Uterus (tissue), 2 donors: ENCODE measurements at regions not wholly inside any gene's neighbourhood (a gene's known extent, or its start where the extent isn't known, plus 50 kb on each side); places are given as distances from the start of the nearest gene placed in this dataset.

Source experiments
- CTCF ChIP-seq, 4 experiments: fragments of 200-600 bp in 2 of 4; fragments of 450-650 bp in 2 of 4; sonication (generic) in 2 of 4; IDR thresholded peaks; one replicate each; pipeline ENCODE4 v1.5.1; 2016 to 2019; ENCODE audit warnings: antibody characterized with exemption in 4 of 4, mild to moderate bottlenecking in 2 of 4, moderate library complexity in 1 of 4
- POLR2A ChIP-seq, 2 donors: fragments of 450-650 bp; IDR thresholded peaks; one replicate each; pipeline ENCODE4 v1.6.1; 2016; ENCODE audit warnings: antibody characterized with exemption in 2 of 2, mild to moderate bottlenecking in 1 of 2, moderate library complexity in 1 of 2

DNA sequence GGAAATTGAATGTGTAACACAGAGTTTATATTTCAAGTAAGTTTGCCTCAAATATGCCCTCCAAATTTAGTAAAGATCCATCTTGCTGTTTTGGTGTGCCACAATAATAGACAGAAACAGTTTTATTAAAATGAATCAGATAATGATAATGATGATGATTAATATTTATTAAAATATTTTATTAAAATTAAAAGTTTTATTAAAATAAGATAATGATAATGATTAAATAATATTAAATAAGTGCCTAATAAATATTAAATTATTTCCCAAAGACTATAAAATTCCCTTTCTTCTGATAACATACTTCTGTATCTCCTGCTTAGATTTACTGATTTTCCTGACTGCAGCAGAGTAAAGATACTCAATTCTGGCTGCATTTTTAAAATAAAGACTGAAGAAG, 134.5 kb downstream of the PRDM13 start:
- no peak for TF ChIP-seq CTCF (IDR thresholded peaks at IDR 0.05)
- TF ChIP-seq POLR2A (IDR thresholded peaks at IDR 0.05): no peak
